SJSA1 (cell line): ENCODE measurements at regions not wholly inside any gene's neighbourhood (a gene's known extent, or its start where the extent isn't known, plus 50 kb on each side); places are given as distances from the start of the nearest gene placed in this dataset.
"Not testable (repeated sequence)": the region's sequence is repeated elsewhere in the genome, so short reads cannot be mapped to it uniquely, and the experiment has no call there.

Source experiments
- DNase-seq, 2 experiments: peaks; one replicate each; pipeline ENCODE4 v3.0.0-alpha.2; 2015 to 2020; ENCODE audit warnings: low spot score in 2 of 2, low read depth in 1 of 2
- H3K27ac ChIP-seq: fragments of 250-450 bp; sonication (Bioruptor Pico); 2 replicates; pipeline ENCODE4 v1.5.1; 2020; ENCODE audit warnings: mild to moderate bottlenecking, moderate library complexity
- H3K27me3 ChIP-seq: fragments of 250-450 bp; sonication (Bioruptor Pico); replicated peaks from 2 replicates; pipeline ENCODE4 v1.5.1; 2020; ENCODE audit warnings: mild to moderate bottlenecking, moderate library complexity
- H3K36me3 ChIP-seq: fragments of 250-450 bp; sonication (Bioruptor Pico); 2 replicates; pipeline ENCODE4 v1.5.1; 2020; ENCODE audit warnings: mild to moderate bottlenecking
- H3K4me1 ChIP-seq: fragments of 250-450 bp; sonication (Bioruptor Pico); replicated peaks from 2 replicates; pipeline ENCODE4 v1.6.1; 2021; ENCODE audit warnings: mild to moderate bottlenecking
- H3K4me3 ChIP-seq: fragments of 250-450 bp; sonication (Bioruptor Pico); 2 replicates; pipeline ENCODE4 v1.5.1; 2020; ENCODE audit warnings: mild to moderate bottlenecking
- H3K9me3 ChIP-seq: fragments of 250-450 bp; sonication (Bioruptor Pico); replicated peaks from 2 replicates; pipeline ENCODE4 v1.5.1; 2020; ENCODE audit warnings: mild to moderate bottlenecking

DNA sequence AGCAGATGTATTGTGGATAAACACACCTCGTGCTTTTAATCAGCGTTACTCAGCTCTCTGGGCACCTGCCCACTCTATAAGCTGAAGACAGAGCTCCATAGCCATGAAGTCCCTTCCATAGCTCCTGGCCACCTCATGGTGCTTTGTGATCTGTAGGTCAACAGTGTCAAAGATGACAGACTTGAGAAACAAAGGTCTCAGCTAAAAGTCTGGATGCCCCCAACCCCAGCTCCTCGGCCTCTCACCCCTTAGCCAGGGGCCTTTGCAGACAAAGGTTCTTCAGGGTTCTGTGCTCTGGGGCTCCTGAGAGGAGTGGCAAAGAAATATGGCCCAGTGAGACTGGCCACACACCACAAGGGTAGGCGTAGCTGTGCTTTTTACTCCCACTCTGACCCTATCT lies 168.6 kb downstream of the KLF13 start:
- no peak for DNase-seq
- H3K36me3 ChIP-seq = no peaks in the 10 kb centered on the region
- 0 out of 2 replicates have a peak, but pooled peaks cover 2% of the 10 kb centered on the region for H3K9me3 ChIP-seq
- no peak overlapping the region for H3K27ac ChIP-seq
- no peaks in the 10 kb centered on the region for H3K4me1 ChIP-seq
- H3K4me3 ChIP-seq = no peak overlapping the region
- no peaks in the 10 kb centered on the region for H3K27me3 ChIP-seq

DNA sequence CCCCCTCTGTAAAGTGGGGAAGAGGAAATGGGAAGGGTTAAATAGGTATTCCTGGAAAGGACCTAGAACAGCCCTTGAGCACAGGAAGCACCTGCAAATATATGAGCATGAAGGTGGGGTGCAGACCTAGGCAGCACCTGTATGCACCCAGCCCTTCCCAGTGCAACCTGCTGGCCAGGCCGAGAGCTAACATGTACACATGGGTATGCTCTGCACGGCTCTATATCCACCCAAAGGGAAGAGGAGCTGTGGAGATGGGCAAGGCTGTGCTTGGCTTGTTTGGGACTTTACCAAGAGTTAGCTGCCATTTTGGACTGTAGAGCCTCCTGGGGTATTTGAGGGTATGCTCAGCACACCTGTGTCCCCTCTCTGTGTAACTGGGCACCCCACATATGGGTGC lies 171.2 kb downstream of the KLF13 start:
- Histone ChIP-seq H3K4me3 (no peak overlapping the region), H3K27ac (no peak overlapping the region), H3K4me1 (no peaks in the 10 kb centered on the region), H3K27me3 (no peaks in the 10 kb centered on the region), H3K9me3 (no peaks in the 10 kb centered on the region), H3K36me3 (no peaks in the 10 kb centered on the region)
- DNase-seq = no peak

- H3K9me3 ChIP-seq = no peaks in the 10 kb centered on the region
- no peak overlapping the region for H3K4me3 ChIP-seq
- H3K27me3 ChIP-seq = no peaks in the 10 kb centered on the region
- no peaks in the 10 kb centered on the region for H3K4me1 ChIP-seq
- no peak for DNase-seq
- H3K36me3 ChIP-seq = no peaks in the 10 kb centered on the region
- no peak overlapping the region for H3K27ac ChIP-seq
Observed at GRCh38 chr15:31498329-31498728, 171.7 kb downstream of the KLF13 start.

- Histone ChIP-seq H3K27me3 (no peaks in the 10 kb centered on the region), H3K4me1 (no peaks in the 10 kb centered on the region), H3K9me3 (no peaks in the 10 kb centered on the region), H3K4me3 (no peak overlapping the region), H3K36me3 (no peaks in the 10 kb centered on the region), H3K27ac (no peak overlapping the region)
- DNase-seq = no peak
Observed at GRCh38 chr15:31498756-31499155, 172.1 kb downstream of the KLF13 start.

DNA sequence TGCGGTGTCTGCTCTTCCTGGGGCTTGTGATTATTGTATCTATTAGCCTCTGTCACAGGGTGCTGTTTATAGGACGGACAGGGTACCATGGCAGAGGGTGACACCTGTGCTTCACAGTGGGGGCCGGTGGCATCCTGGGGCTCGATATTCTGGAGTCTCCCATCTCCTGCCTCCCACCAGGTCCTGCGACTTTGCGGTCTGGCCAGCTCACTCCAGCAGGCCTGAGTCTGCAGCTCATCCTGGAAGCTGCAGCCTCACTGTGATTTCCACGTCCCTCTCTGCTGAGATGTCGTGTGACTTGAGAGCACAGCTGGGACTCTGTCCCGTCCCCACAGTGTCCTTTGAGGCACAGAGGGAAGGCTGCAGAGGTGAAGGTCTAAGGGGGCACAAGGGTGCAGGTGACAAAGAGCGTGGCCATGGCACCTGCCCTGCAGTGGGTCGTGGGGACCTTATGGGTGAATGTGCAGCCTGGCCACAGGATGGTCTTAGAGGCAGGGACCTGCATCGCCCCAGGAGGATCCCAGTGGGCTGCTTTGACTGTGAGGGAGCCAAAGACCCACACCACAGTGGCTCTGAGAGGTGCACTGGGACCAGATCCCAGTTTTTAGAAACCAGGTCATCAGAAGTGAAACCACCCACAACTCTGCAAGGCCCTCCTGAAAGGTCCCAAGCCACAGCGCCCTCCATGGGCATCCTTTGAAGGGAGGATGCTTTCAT lies 172.8 kb downstream of the KLF13 start:
- Histone ChIP-seq H3K9me3 (no peaks in the 10 kb centered on the region), H3K4me1 (no peaks in the 10 kb centered on the region), H3K27ac (no peak overlapping the region), H3K27me3 (no peaks in the 10 kb centered on the region), H3K4me3 (no peak overlapping the region), H3K36me3 (no peaks in the 10 kb centered on the region)
- DNase-seq = no peak

DNA sequence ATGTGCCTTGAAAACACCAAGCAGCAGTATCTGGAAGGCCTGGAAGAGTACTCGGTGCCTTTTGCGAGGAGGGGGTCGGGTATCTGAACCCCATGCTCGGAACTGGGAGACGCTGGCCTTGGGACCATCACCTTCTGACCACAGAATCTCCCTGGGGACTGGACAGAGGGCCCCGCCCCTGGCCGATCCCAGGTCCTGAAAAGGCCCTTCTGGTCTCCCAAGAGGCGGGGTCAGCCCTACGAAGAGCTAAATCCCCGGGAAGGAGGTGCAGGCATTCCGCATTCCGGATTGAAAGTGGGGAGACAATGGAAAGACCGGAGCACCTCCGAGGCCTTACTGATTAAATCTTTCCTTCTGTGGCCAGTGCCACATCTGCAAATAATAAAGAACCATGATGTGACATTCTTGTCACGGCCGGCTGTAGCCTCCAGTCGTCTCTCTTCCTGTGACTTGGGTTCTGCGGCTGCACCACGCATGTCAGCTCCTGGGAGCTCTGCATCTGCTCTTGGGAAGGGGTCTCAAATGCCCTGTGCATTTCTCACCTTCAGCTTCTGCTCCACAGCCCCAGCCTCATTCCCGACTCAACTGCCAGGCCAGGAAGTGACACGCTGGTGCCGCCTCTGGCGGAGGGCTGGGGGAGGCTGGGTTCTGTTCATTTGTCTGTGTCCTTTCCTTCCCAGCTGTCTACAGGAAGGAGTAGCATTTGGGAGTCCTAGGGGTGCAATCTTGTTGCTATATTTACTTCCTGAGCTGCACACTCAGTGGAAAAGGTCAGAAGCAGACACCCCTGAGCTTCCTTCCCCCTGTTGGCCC lies 173.5 kb downstream of the KLF13 start:
- H3K4me1 ChIP-seq = no peaks in the 10 kb centered on the region
- H3K27me3 ChIP-seq = no peaks in the 10 kb centered on the region
- no peak for DNase-seq
- no peak overlapping the region for H3K4me3 ChIP-seq
- H3K36me3 ChIP-seq = no peaks in the 10 kb centered on the region
- no peak overlapping the region for H3K27ac ChIP-seq
- no peaks in the 10 kb centered on the region for H3K9me3 ChIP-seq

DNA sequence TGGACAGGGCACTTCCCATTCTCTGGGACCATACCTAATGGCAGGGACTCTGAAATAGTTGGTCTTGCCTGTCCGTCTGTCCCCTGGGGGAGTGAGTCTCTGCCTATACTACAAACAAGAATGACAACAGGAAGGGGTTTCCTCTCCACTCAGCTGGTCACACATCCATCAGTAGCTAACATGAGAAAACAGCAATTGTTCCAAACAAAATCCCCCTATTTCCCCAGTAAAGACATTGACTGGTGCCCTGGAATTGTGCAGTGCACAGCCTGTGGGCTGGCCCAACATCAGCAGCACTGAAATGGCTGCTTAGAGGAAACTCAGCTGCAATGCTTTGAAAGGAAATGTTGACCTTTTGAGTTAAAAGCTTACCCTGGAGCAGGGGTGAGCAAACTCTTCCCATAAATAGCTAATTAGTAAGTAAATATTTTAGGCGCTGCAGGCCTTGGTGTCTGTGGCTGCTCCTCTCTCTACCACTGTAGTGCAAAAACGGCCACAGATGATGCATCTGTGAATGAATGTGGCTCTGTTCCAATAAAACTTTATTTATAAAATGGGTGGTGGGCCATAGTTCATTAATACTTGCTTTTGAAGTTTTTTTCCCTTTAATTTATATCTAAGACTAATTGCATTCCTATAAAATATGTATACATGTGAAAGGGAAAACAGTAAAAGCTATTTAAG lies 174.3 kb downstream of the KLF13 start:
- Histone ChIP-seq H3K4me1 (no peaks in the 10 kb centered on the region), H3K27me3 (no peaks in the 10 kb centered on the region), H3K27ac (no peak overlapping the region), H3K4me3 (no peak overlapping the region), H3K9me3 (no peaks in the 10 kb centered on the region), H3K36me3 (no peaks in the 10 kb centered on the region)
- DNase-seq = no peak

- no peak overlapping the region for H3K27ac ChIP-seq
- H3K4me3 ChIP-seq = no peak overlapping the region
- peaks cover 1% of the 10 kb centered on the region; the same call in 1 of the 2 replicates for H3K27me3 ChIP-seq
- no peaks in the 10 kb centered on the region for H3K9me3 ChIP-seq
- no peaks in the 10 kb centered on the region for H3K36me3 ChIP-seq
- no peak for DNase-seq
- no peaks in the 10 kb centered on the region for H3K4me1 ChIP-seq
Observed at GRCh38 chr15:31501536-31502157, 175.0 kb downstream of the KLF13 start.

DNA sequence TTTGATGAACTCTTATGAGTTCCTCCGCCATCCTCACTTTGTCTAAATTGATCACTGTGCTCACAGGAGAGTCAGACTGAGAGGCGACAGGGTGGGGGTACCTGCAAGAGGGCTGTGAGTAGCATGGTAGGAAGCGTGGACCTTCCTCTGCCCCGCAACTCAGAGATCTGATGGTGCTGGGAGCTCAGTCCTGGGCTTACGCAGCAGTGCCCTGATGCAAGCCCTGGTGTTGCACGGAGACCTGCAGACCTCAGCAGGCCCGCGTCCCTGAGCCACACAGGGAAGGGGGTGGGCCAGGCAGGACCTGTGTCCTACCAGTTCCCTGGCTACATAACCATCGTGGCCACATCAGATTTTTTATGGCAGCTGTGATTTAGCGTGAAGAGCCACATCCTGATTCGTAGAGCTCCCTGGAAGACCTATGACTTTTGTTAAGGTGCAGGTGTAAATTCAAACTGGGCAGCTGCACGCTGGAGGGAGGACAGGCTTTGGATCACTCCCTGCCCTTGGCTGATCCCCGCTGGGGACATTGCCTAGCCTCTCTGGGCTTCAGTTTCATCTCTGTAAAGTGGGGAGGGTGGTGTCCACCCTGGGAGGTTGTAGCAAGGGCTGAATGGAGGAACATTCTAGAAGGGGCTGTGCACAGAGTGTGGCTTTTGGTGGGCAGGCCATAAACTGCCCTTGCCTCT lies 176.1 kb downstream of the KLF13 start:
- no peaks in the 10 kb centered on the region for H3K4me1 ChIP-seq
- no peak overlapping the region for H3K4me3 ChIP-seq
- DNase-seq = no peak
- H3K9me3 ChIP-seq = no peaks in the 10 kb centered on the region
- H3K36me3 ChIP-seq = no peaks in the 10 kb centered on the region
- H3K27ac ChIP-seq = no peak overlapping the region
- H3K27me3 ChIP-seq = peaks cover 5% of the 10 kb centered on the region; the same call in 1 of the 2 replicates

GRCh38 chr15:31503256-31503655 lies 176.6 kb downstream of the KLF13 start:
- Histone ChIP-seq H3K4me1 (no peaks in the 10 kb centered on the region), H3K36me3 (no peaks in the 10 kb centered on the region), H3K9me3 (no peaks in the 10 kb centered on the region), H3K27ac (no peak overlapping the region), H3K4me3 (no peak overlapping the region), H3K27me3 (peaks cover 5% of the 10 kb centered on the region; the same call in 1 of the 2 replicates)
- no peak for DNase-seq

GRCh38 chr15:31503758-31504461 lies 177.3 kb downstream of the KLF13 start:
- DNase-seq = no peak
- Histone ChIP-seq H3K4me1 (no peaks in the 10 kb centered on the region), H3K36me3 (no peaks in the 10 kb centered on the region), H3K27me3 (peaks cover 5% of the 10 kb centered on the region; the same call in 1 of the 2 replicates), H3K27ac (no peak overlapping the region), H3K9me3 (no peaks in the 10 kb centered on the region), H3K4me3 (no peak overlapping the region)

- peaks cover 5% of the 10 kb centered on the region; the same call in 1 of the 2 replicates for H3K27me3 ChIP-seq
- no peaks in the 10 kb centered on the region for H3K36me3 ChIP-seq
- DNase-seq = no peak
- H3K9me3 ChIP-seq = no peaks in the 10 kb centered on the region
- H3K4me1 ChIP-seq = no peaks in the 10 kb centered on the region
- no peak overlapping the region for H3K4me3 ChIP-seq
- no peak overlapping the region for H3K27ac ChIP-seq
Observed at GRCh38 chr15:31504462-31504839, 177.8 kb downstream of the KLF13 start.

GRCh38 chr15:31507573-31507972 lies 180.9 kb downstream of the KLF13 start:
- not testable (repeated sequence) for H3K36me3 ChIP-seq, H3K9me3 ChIP-seq, H3K4me1 ChIP-seq, H3K27ac ChIP-seq, H3K27me3 ChIP-seq, H3K4me3 ChIP-seq, DNase-seq
